ENCODE measurements at regions not wholly inside any gene's neighbourhood (a gene's known extent, or its start where the extent isn't known, plus 50 kb on each side); places are given as distances from the start of the nearest gene placed in this dataset.
A peak's percentile ranks its signal among the peaks of the same experiment; 100 is the strongest.

- Mint-ChIP-seq H3K4me1 (ENCODE audit: low read depth, unreplicated experiment) (peaks cover 35% of the 10 kb centered on the region), H3K36me3 (ENCODE audit: low read depth, unreplicated experiment) (no peaks in the 10 kb centered on the region), H3K9me3 (ENCODE audit: unreplicated experiment) (no peaks in the 10 kb centered on the region), H3K27ac (ENCODE audit: unreplicated experiment) (no peak overlapping the region), H3K27me3 (ENCODE audit: low read depth, unreplicated experiment) (no peaks in the 10 kb centered on the region), H3K4me3 (ENCODE audit: unreplicated experiment) (no peak overlapping the region)
- no peaks in the 10 kb centered on the region for H4K20me1 ChIP-seq (ENCODE audit: insufficient read depth, low read length)
- no peaks in the 10 kb centered on the region for H3K36me3 ChIP-seq (ENCODE audit: insufficient read depth, low read length)
- H3K9ac ChIP-seq (ENCODE audit: low read length): no peak overlapping the region
- no peaks in the 10 kb centered on the region for H3K79me2 ChIP-seq (ENCODE audit: insufficient read depth, low read length)
- H3K4me1 ChIP-seq (ENCODE audit: insufficient read depth, low read length): peaks cover 32% of the 10 kb centered on the region
- H3K27ac ChIP-seq (ENCODE audit: low read depth, low read length): no peak overlapping the region
- FAIRE-seq: no peak
- TF ChIP-seq CTCF (IDR thresholded peaks at IDR 0.05; ENCODE audit: insufficient read depth, low read depth, low read length): no peak
- no peak for TF ChIP-seq EZH2 (IDR thresholded peaks at IDR 0.05; ENCODE audit: insufficient read depth, low read length)
- no peak overlapping the region for H3K4me3 ChIP-seq (ENCODE audit: insufficient read depth, low read depth, low read length)
- H3K4me2 ChIP-seq (ENCODE audit: low read length): no peak overlapping the region
- H2AFZ ChIP-seq (ENCODE audit: low read depth, low read length): no peak overlapping the region
- no peaks in the 10 kb centered on the region for H3K9me3 ChIP-seq (ENCODE audit: insufficient read depth, low read depth, low read length)
- no peak for DNase-seq (ENCODE audit: low read depth)
- no peaks in the 10 kb centered on the region for H3K27me3 ChIP-seq (ENCODE audit: insufficient read depth, low read length)
Measured at GRCh38 chr6:9517806-9518205, 897.1 kb downstream of the TFAP2A start.

DNA sequence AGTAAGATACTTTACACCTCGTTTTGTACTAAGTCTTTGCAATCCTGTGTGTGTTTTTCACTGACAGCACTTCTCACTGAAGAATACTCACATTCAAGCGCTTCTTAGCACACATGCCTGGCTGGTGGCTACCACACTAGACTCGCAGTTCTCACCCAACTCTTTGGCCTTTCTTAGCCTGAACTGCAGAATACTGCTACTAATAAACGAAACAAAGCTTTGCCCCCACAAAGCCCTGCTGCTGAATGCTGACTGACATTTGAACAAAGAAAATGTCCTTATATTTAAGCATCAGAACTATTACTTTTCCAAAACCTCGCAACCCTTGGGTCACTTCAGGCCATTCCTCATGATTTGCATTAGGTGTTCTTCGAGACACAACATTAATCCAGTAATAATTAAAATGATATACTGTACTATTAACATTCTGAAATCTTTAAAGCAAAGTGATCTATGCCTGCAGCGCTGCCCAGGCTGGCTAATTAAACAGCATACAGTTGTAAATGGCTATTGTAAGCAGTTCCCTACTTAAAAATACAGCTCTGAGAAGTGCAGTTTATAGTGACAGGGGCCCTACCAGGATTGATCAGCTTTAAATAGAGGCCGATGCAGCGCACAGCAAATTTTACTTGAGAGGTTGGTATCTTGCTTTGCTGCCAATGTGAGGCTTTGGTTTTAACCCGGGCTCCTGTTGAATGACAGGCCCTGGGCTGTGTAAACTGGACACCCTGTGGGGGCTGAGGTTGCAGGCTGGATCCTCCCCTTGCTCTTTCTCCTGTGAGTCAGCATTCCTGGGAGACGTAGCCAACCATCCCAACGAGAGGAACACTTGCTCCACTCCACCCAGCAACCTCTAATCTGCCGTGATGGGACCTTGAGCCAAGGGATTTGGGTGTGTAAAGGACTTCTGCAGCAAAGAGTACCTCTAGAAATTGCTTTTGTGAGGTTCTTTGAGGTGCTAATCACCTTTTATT, 899.0 kb downstream of the TFAP2A start:
- Histone ChIP-seq H3K9me3 (ENCODE audit: insufficient read depth, low read depth, low read length) (no peaks in the 10 kb centered on the region), H3K4me3 (ENCODE audit: insufficient read depth, low read depth, low read length) (no peak overlapping the region), H3K4me2 (ENCODE audit: low read length) (peak overlapping the region; percentile 72), H3K27me3 (ENCODE audit: insufficient read depth, low read length) (no peaks in the 10 kb centered on the region), H3K36me3 (ENCODE audit: insufficient read depth, low read length) (no peaks in the 10 kb centered on the region), H3K4me1 (ENCODE audit: insufficient read depth, low read length) (peaks cover 27% of the 10 kb centered on the region), H3K79me2 (ENCODE audit: insufficient read depth, low read length) (no peaks in the 10 kb centered on the region), H4K20me1 (ENCODE audit: insufficient read depth, low read length) (no peaks in the 10 kb centered on the region), H3K27ac (ENCODE audit: low read depth, low read length) (peak overlapping the region; percentile 48), H3K9ac (ENCODE audit: low read length) (peak overlapping the region; percentile 47), H2AFZ (ENCODE audit: low read depth, low read length) (peak overlapping the region; percentile 24)
- Mint-ChIP-seq H3K27ac (ENCODE audit: unreplicated experiment) (no peak overlapping the region), H3K4me3 (ENCODE audit: unreplicated experiment) (no peak overlapping the region), H3K36me3 (ENCODE audit: low read depth, unreplicated experiment) (no peaks in the 10 kb centered on the region), H3K9me3 (ENCODE audit: unreplicated experiment) (no peaks in the 10 kb centered on the region), H3K4me1 (ENCODE audit: low read depth, unreplicated experiment) (peaks cover 23% of the 10 kb centered on the region), H3K27me3 (ENCODE audit: low read depth, unreplicated experiment) (no peaks in the 10 kb centered on the region)
- TF ChIP-seq CTCF (IDR thresholded peaks at IDR 0.05; ENCODE audit: insufficient read depth, low read depth, low read length): no peak
- no peak for TF ChIP-seq EZH2 (IDR thresholded peaks at IDR 0.05; ENCODE audit: insufficient read depth, low read length)
- peak; percentile 80 for DNase-seq (ENCODE audit: low read depth)
- peak; percentile 99 for FAIRE-seq

DNA sequence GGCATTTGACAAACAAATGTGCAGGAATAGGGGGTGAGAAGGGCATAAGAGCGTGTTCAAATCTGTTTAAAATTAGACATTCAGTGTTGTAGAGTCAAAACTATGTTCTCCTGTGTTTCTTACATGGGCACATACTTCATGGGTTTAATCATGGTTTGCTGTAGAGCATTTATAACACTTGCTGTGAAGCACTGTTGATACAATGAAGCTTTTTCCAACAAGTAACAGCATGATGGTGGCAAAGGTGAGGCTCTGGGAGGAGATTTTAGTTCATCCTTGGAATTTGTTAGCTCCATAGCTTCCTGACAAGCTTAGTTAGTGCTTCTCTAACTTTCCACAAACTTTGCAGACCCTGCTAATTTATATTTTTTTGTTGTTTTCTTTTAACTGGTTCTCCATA, 900.7 kb downstream of the TFAP2A start:
- no peaks in the 10 kb centered on the region for H4K20me1 ChIP-seq (ENCODE audit: insufficient read depth, low read length)
- H3K4me2 ChIP-seq (ENCODE audit: low read length): no peak overlapping the region
- Mint-ChIP-seq H3K9me3 (ENCODE audit: unreplicated experiment) (no peaks in the 10 kb centered on the region), H3K4me3 (ENCODE audit: unreplicated experiment) (no peak overlapping the region), H3K36me3 (ENCODE audit: low read depth, unreplicated experiment) (no peaks in the 10 kb centered on the region), H3K27ac (ENCODE audit: unreplicated experiment) (no peak overlapping the region), H3K4me1 (ENCODE audit: low read depth, unreplicated experiment) (peaks cover 8% of the 10 kb centered on the region), H3K27me3 (ENCODE audit: low read depth, unreplicated experiment) (no peaks in the 10 kb centered on the region)
- no peak overlapping the region for H3K9ac ChIP-seq (ENCODE audit: low read length)
- TF ChIP-seq CTCF (IDR thresholded peaks at IDR 0.05; ENCODE audit: insufficient read depth, low read depth, low read length): no peak
- TF ChIP-seq EZH2 (IDR thresholded peaks at IDR 0.05; ENCODE audit: insufficient read depth, low read length): no peak
- no peak overlapping the region for H2AFZ ChIP-seq (ENCODE audit: low read depth, low read length)
- no peak overlapping the region for H3K27ac ChIP-seq (ENCODE audit: low read depth, low read length)
- H3K4me3 ChIP-seq (ENCODE audit: insufficient read depth, low read depth, low read length): no peak overlapping the region
- FAIRE-seq (no peak), DNase-seq (ENCODE audit: low read depth) (no peak)
- H3K9me3 ChIP-seq (ENCODE audit: insufficient read depth, low read depth, low read length): no peaks in the 10 kb centered on the region
- H3K27me3 ChIP-seq (ENCODE audit: insufficient read depth, low read length): no peaks in the 10 kb centered on the region
- no peaks in the 10 kb centered on the region for H3K36me3 ChIP-seq (ENCODE audit: insufficient read depth, low read length)
- peaks cover 17% of the 10 kb centered on the region for H3K4me1 ChIP-seq (ENCODE audit: insufficient read depth, low read length)
- no peaks in the 10 kb centered on the region for H3K79me2 ChIP-seq (ENCODE audit: insufficient read depth, low read length)
